ENCODE measurements at regions not wholly inside any gene's neighbourhood (a gene's known extent, or its start where the extent isn't known, plus 50 kb on each side); places are given as distances from the start of the nearest gene placed in this dataset.

DNA sequence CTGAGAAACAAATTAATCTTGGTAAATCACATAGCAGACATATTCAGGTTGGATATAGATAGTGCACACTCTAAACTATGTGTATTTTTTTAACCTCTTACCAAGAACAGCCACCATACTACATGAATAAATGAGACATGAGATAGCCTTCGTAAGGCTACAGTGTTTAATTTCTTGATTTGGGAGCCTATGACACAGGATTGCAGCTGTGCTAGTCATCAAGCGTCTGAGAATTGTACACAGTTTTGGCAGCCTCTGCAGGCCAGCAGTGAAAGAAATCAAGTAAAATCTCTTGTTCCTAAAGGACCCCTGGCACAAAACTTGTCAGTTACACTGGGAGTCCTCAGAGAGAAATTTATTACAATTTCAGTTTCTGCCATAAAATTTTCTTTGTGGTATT, 236.1 kb downstream of the C12orf50 start:
- DNase-seq (ENCODE audit: extremely low read depth, insufficient read length), result no peak
- Histone ChIP-seq H3K4me3 (replicated peaks; ENCODE audit: low read depth, low read length) (no peak overlapping the region), H3K36me3 (ENCODE audit: control insufficient read depth, insufficient read depth, low read length) (no peaks in the 10 kb centered on the region), H3K27me3 (replicated peaks; ENCODE audit: control insufficient read depth, insufficient read depth, low read length) (no peaks in the 10 kb centered on the region)
- TF ChIP-seq, protein P1, sequence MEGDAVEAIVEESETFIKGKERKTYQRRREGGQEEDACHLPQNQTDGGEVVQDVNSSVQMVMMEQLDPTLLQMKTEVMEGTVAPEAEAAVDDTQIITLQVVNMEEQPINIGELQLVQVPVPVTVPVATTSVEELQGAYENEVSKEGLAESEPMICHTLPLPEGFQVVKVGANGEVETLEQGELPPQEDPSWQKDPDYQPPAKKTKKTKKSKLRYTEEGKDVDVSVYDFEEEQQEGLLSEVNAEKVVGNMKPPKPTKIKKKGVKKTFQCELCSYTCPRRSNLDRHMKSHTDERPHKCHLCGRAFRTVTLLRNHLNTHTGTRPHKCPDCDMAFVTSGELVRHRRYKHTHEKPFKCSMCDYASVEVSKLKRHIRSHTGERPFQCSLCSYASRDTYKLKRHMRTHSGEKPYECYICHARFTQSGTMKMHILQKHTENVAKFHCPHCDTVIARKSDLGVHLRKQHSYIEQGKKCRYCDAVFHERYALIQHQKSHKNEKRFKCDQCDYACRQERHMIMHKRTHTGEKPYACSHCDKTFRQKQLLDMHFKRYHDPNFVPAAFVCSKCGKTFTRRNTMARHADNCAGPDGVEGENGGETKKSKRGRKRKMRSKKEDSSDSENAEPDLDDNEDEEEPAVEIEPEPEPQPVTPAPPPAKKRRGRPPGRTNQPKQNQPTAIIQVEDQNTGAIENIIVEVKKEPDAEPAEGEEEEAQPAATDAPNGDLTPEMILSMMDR (IDR thresholded peaks at IDR 0.05; ENCODE audit: insufficient read depth, low read length, poor library complexity, severe bottlenecking), result no peak

DNA sequence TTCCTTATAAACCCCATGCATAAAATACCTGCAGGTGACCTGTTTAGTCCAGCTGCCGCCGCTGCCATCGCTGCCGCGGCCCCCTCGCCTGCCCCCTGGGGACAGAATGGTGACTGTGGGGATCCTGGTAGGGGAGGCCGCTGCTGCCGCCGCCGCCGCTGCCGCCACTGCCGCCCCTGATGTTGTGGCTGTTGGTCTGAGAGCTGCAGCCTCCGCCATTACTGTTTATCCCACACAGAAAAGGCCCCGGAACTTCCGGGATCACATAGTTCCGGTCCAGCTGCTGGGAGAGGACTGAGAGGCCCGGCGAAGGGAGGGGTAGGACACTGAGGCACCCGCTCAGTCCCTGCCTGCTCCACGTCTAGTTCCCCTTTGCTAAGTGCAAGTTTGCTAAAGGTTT, 244.9 kb downstream of the C12orf50 start:
- no peak overlapping the region for H3K4me3 ChIP-seq (replicated peaks; ENCODE audit: low read depth, low read length)
- no peak for DNase-seq (ENCODE audit: extremely low read depth, insufficient read length)
- TF ChIP-seq, protein P1 (IDR thresholded peaks at IDR 0.05; ENCODE audit: insufficient read depth, low read length, poor library complexity, severe bottlenecking), result no peak

DNA sequence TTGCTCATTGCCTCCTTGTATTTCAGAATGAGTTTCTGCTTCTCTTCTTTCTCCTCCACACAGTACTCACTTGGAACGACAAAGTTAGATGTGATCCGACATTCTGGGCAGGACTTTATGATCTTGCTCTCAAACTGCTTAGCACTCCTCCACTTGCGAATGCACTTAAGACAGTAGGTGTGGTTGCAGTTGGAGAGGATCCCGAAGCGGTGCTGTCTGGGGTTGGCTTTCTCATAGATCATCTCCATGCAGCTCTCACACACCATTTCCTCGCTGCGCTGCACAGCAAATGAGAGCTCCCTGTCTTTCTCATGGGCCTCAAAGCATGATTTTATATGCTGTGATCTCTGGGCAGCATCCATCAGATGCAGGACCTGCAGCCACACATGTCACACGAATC, 245.7 kb downstream of the C12orf50 start:
- Histone ChIP-seq H3K27me3 (replicated peaks; ENCODE audit: control insufficient read depth, insufficient read depth, low read length) (no peaks in the 10 kb centered on the region), H3K36me3 (ENCODE audit: control insufficient read depth, insufficient read depth, low read length) (no peaks in the 10 kb centered on the region), H3K4me3 (replicated peaks; ENCODE audit: low read depth, low read length) (no peak overlapping the region)
- TF ChIP-seq, protein P1 (IDR thresholded peaks at IDR 0.05; ENCODE audit: insufficient read depth, low read length, poor library complexity, severe bottlenecking), result no peak
- DNase-seq (ENCODE audit: extremely low read depth, insufficient read length), result no peak

More for the DNA sequence above, 244.9 kb downstream of the C12orf50 start:
- H3K27me3 ChIP-seq (replicated peaks; ENCODE audit: control insufficient read depth, insufficient read depth, low read length), result no peaks in the 10 kb centered on the region
- no peaks in the 10 kb centered on the region for H3K36me3 ChIP-seq (ENCODE audit: control insufficient read depth, insufficient read depth, low read length)

DNA sequence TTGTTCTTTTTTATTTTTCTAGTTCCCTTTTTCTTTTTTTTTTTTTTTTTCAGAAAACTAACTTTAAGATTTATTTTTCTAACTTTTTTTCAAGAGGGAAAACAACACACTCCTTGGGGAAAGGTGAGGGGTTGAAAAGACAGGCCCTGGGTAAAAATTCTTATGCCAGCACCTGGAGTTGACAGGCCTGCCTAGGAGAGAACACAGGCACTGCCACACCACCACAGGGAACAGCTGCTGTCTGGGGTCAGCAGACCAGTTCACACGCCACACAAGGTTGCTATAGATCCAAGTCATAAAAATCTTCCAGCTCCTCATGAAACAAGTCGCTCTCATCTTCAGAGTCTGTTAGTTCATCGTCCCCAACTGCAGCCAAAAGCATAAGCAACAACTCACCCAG, 246.4 kb downstream of the C12orf50 start:
- Histone ChIP-seq H3K4me3 (replicated peaks; ENCODE audit: low read depth, low read length) (no peak overlapping the region), H3K27me3 (replicated peaks; ENCODE audit: control insufficient read depth, insufficient read depth, low read length) (no peaks in the 10 kb centered on the region), H3K36me3 (ENCODE audit: control insufficient read depth, insufficient read depth, low read length) (no peaks in the 10 kb centered on the region)
- TF ChIP-seq, protein P1 (IDR thresholded peaks at IDR 0.05; ENCODE audit: insufficient read depth, low read length, poor library complexity, severe bottlenecking), result no peak
- DNase-seq (ENCODE audit: extremely low read depth, insufficient read length), result no peak

DNA sequence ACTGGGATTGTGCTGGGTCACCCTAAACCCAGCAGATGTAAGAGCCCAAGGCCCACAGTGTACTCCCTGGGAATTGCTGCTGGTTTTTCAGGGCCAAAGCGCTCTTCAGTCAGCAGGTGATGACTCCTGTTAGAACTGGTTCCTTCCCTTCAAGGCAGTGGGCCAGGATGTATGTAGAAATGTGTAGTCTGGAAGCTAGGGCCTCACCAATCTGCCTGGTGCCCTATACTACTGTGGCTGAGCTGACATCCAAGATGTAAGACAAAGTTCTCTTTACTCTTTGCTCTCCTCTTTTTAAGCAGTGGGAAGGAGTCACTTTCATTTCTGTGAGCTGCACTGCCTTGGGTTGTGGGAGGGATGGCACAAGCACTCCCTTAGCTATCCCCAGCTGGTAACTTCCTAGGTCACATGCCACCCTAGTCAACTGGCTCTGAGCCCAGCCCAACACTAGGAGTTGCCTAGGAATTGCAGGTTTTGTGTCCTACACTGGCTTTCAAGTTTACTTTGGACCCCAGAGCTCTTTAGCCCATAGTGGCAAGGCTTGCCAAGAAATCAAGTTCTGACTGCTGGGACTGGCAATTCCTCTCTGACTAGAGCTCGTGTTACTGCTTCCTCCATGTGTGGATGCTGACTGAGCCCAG, 249.2 kb downstream of the C12orf50 start:
- no peak for DNase-seq (ENCODE audit: extremely low read depth, insufficient read length)
- Histone ChIP-seq H3K36me3 (ENCODE audit: control insufficient read depth, insufficient read depth, low read length) (no peaks in the 10 kb centered on the region), H3K27me3 (replicated peaks; ENCODE audit: control insufficient read depth, insufficient read depth, low read length) (no peaks in the 10 kb centered on the region), H3K4me3 (replicated peaks; ENCODE audit: low read depth, low read length) (no peak overlapping the region)
- TF ChIP-seq, protein P1 (IDR thresholded peaks at IDR 0.05; ENCODE audit: insufficient read depth, low read length, poor library complexity, severe bottlenecking), result no peak

DNA sequence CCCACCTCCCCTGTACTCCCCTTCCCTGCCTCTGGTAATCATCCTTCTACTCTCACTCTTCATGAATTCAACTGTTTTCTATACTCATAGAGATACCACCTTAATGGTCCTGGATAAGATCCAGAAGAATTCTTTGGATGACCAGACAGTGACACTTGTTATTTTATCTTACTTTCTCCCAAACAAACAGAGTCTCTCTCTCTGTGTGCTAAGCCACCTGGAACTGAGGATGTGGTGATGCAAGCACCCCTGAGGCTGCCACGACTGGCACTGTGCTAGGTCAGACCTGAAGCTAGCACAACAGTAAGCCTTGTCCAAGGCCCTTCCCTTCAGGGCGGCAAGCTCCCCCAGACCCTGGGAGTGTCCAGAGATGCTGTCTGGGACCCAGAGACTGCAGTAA, 250.2 kb downstream of the C12orf50 start:
- TF ChIP-seq, protein P1 (IDR thresholded peaks at IDR 0.05; ENCODE audit: insufficient read depth, low read length, poor library complexity, severe bottlenecking), result no peak
- no peaks in the 10 kb centered on the region for H3K27me3 ChIP-seq (replicated peaks; ENCODE audit: control insufficient read depth, insufficient read depth, low read length)

More for the DNA sequence above, 250.2 kb downstream of the C12orf50 start:
- no peak for DNase-seq (ENCODE audit: extremely low read depth, insufficient read length)
- Histone ChIP-seq H3K4me3 (replicated peaks; ENCODE audit: low read depth, low read length) (no peak overlapping the region), H3K36me3 (ENCODE audit: control insufficient read depth, insufficient read depth, low read length) (no peaks in the 10 kb centered on the region)
